ENCODE measurements at regions not wholly inside any gene's neighbourhood (a gene's known extent, or its start where the extent isn't known, plus 50 kb on each side); places are given as distances from the start of the nearest gene placed in this dataset.

DNA sequence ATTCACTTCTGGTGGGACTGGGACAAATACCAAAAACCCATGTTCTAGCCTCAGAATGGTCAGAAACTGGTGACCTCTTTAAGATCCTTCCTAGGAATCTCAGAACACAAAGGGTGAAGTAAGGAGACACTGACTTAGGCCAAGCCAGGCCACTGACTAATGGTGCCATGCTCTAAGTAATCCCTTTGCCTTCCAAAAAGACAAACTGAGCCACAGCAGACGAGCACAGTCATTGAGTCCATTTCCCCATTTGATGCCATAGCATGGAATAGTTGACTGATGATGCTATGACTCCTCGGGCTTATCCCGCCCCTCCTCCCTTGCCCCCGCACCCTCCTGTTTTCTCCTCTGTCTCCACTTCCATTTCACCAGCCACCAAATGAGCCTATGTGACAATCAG is 145.8 kb upstream of the ZNF648 start (continued):
- no peak for TF ChIP-seq ZNF292 (CRISPR knock-in tag; IDR thresholded peaks at IDR 0.05; ENCODE audit: borderline replicate concordance, low read depth)
- TF ChIP-seq ZMYM4 (CRISPR knock-in tag; IDR thresholded peaks at IDR 0.05) = no peak
- no peak for TF ChIP-seq ZNF782 (CRISPR knock-in tag; IDR thresholded peaks at IDR 0.05; ENCODE audit: borderline replicate concordance)
- TF ChIP-seq SIX1 (CRISPR knock-in tag; IDR thresholded peaks at IDR 0.05; ENCODE audit: borderline replicate concordance) = no peak
- TF ChIP-seq, protein P1, sequence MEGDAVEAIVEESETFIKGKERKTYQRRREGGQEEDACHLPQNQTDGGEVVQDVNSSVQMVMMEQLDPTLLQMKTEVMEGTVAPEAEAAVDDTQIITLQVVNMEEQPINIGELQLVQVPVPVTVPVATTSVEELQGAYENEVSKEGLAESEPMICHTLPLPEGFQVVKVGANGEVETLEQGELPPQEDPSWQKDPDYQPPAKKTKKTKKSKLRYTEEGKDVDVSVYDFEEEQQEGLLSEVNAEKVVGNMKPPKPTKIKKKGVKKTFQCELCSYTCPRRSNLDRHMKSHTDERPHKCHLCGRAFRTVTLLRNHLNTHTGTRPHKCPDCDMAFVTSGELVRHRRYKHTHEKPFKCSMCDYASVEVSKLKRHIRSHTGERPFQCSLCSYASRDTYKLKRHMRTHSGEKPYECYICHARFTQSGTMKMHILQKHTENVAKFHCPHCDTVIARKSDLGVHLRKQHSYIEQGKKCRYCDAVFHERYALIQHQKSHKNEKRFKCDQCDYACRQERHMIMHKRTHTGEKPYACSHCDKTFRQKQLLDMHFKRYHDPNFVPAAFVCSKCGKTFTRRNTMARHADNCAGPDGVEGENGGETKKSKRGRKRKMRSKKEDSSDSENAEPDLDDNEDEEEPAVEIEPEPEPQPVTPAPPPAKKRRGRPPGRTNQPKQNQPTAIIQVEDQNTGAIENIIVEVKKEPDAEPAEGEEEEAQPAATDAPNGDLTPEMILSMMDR (CRISPR knock-in tag; IDR thresholded peaks at IDR 0.05) = no peak
- TF ChIP-seq, protein P2, sequence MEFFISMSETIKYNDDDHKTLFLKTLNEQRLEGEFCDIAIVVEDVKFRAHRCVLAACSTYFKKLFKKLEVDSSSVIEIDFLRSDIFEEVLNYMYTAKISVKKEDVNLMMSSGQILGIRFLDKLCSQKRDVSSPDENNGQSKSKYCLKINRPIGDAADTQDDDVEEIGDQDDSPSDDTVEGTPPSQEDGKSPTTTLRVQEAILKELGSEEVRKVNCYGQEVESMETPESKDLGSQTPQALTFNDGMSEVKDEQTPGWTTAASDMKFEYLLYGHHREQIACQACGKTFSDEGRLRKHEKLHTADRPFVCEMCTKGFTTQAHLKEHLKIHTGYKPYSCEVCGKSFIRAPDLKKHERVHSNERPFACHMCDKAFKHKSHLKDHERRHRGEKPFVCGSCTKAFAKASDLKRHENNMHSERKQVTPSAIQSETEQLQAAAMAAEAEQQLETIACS (CRISPR knock-in tag; IDR thresholded peaks at IDR 0.05) = no peak

DNA sequence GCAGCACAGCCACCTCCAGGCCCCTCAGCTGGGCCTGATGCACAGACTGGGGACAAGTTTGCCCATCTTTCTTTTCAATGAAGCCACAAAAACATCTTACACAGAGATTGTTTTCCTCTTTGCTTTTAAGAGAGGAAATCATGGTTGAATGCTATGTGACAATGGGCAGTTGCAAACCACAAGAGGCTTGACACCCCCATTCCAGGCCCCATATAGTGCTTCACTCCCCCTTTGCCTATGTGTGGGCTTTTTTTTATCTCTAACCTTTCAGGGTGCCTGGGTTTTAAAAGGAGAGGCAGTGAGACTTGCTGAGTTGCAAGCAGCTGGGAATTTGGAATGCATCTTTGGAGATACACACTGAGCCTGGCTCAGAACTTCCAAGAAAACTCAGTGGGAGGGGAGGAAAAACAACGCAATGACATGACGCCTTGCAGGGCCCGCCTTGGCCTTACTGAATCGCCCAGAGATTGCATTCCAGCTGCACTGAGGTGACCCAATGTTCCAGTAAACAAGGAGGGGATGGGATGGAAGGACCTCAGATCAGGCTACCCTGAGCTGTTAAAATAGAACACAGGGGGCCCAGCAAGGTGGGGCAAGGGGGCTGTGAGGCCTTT is 145.2 kb upstream of the ZNF648 start:
- CTCF ChIA-PET (ENCODE audit: low intra/inter-chr PET ratio, low total read pairs) = no interaction called here
- no peaks in the 10 kb centered on the region for H3K9me3 ChIP-seq (ENCODE audit: low read length)
- in situ Hi-C loops (cut with HindIII; ENCODE audit: extremely low pct_ligation_motif_present, low pct_unique_long_range_greater_than_20kb) = no loop called here
- FAIRE-seq (no peak), ATAC-seq (no peak), DNase-seq (ENCODE audit: low spot score) (no peak)
- H3K27me3 ChIP-seq (ENCODE audit: control insufficient read depth in 1 of 2, insufficient read depth in 2 of 2, low read length in 2 of 2) = no peaks in the 10 kb centered on the region
- no peaks in the 10 kb centered on the region for H3K36me3 ChIP-seq (replicated peaks in 1 of 2; ENCODE audit: control insufficient read depth in 1 of 2, insufficient read depth in 2 of 2, low read length in 2 of 2)
- H3K9ac ChIP-seq (ENCODE audit: insufficient read depth, low read depth, low read length) = no peak overlapping the region
- H3K4me3 ChIP-seq (replicated peaks in 1 of 3; ENCODE audit: insufficient read depth in 1 of 3, low read depth in 2 of 3, low read length in 3 of 3) = no peak overlapping the region
- H2AFZ ChIP-seq (ENCODE audit: low read length) = no peak overlapping the region
- POLR2A ChIA-PET = no interaction called here
- H3K4me2 ChIP-seq (ENCODE audit: low read depth, low read length) = no peak overlapping the region
- no peaks in the 10 kb centered on the region for H4K20me1 ChIP-seq (ENCODE audit: insufficient read depth, low read length)
- H3K27ac ChIP-seq (ENCODE audit: extremely low read length, insufficient read depth, low read length) = no peak overlapping the region
- WGBS (ENCODE audit: low lambda C conversion rate) = 75% methylated on average over 4 of the region's 4 CpGs
- no TSS peak for BruUV-seq (replicated peaks)
- intact Hi-C loops (cut with micrococcal nuclease; ENCODE audit: unreplicated experiment) = no loop called here
- TF ChIP-seq SNAI1 (CRISPR knock-in tag; IDR thresholded peaks at IDR 0.05; ENCODE audit: borderline replicate concordance) = no peak
- TF ChIP-seq RBAK (CRISPR knock-in tag; IDR thresholded peaks at IDR 0.05) = no peak
- no peak for TF ChIP-seq ZNF775 (CRISPR knock-in tag; IDR thresholded peaks at IDR 0.05; ENCODE audit: borderline replicate concordance)
- TF ChIP-seq TGIF2 (CRISPR knock-in tag; IDR thresholded peaks at IDR 0.05) = no peak
- no peak for TF ChIP-seq MAFG (CRISPR knock-in tag; IDR thresholded peaks at IDR 0.05)
- TF ChIP-seq, protein P3, sequence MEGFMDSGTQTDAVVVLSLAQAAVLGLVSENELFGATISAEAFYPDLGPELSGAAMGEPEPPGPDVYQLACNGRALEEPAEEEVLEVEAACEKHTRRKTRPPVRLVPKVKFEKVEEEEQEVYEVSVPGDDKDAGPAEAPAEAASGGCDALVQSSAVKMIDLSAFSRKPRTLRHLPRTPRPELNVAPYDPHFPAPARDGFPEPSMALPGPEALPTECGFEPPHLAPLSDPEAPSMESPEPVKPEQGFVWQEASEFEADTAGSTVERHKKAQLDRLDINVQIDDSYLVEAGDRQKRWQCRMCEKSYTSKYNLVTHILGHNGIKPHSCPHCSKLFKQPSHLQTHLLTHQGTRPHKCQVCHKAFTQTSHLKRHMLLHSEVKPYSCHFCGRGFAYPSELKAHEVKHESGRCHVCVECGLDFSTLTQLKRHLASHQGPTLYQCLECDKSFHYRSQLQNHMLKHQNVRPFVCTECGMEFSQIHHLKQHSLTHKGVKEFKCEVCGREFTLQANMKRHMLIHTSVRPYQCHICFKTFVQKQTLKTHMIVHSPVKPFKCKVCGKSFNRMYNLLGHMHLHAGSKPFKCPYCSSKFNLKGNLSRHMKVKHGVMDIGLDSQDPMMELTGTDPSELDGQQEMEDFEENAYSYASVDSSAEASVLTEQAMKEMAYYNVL (CRISPR knock-in tag; IDR thresholded peaks at IDR 0.05; ENCODE audit: borderline replicate concordance) = no peak
- TF ChIP-seq ZNF546 (CRISPR knock-in tag; conservative IDR thresholded peaks at IDR 0.05) = no peak
- TF ChIP-seq ZNF292 (CRISPR knock-in tag; IDR thresholded peaks at IDR 0.05; ENCODE audit: borderline replicate concordance, low read depth) = no peak
- no peak for TF ChIP-seq ZNF44 (CRISPR knock-in tag; IDR thresholded peaks at IDR 0.05)
- H3K79me2 ChIP-seq (ENCODE audit: insufficient read depth, low read length) = no peaks in the 10 kb centered on the region
- H3K4me1 ChIP-seq (ENCODE audit: insufficient read depth, low read length) = peaks cover 53% of the 10 kb centered on the region
